Prostate gland (tissue), 2 donors: ENCODE measurements at regions not wholly inside any gene's neighbourhood (a gene's known extent, or its start where the extent isn't known, plus 50 kb on each side); places are given as distances from the start of the nearest gene placed in this dataset.
"Not testable (repeated sequence)": the region's sequence is repeated elsewhere in the genome, so short reads cannot be mapped to it uniquely, and the experiment has no call there.

ENCODE experiments used
- DNase-seq: peaks from one replicate; pipeline ENCODE4 v3.0.0-alpha.2; 2019; ENCODE audit warnings: low spot score
- H3K27ac ChIP-seq, 2 donors: fragments of 200-600 bp; sonication (generic); 2 replicates each; pipeline ENCODE4 v1.5.1; 2017 to 2019
- H3K27me3 ChIP-seq: fragments of 200-600 bp; sonication (generic); replicated peaks from 2 replicates; pipeline ENCODE4 v1.5.1; 2019; ENCODE audit not compliant: insufficient read depth
- H3K36me3 ChIP-seq, 2 donors: fragments of 200-600 bp; sonication (generic); 1 replicate in 1 of 2; 2 replicates in 1 of 2; pipeline versions ENCODE4 v1.5.1 to v1.8.1; 2017 to 2019
- H3K4me1 ChIP-seq: fragments of 200-600 bp; sonication (generic); replicated peaks from 2 replicates; pipeline ENCODE4 v1.5.1; 2019
- H3K4me3 ChIP-seq, 2 donors: fragments of 200-600 bp; sonication (generic); 2 replicates each; pipeline ENCODE4 v1.5.1; 2017 to 2019
- H3K9me3 ChIP-seq: fragments of 200-600 bp; sonication (generic); 2 replicates; pipeline ENCODE4 v1.5.1; 2017
- CTCF ChIP-seq, 4 experiments: fragments of 200-600 bp in 2 of 4; fragments of 450-650 bp in 2 of 4; sonication (generic) in 2 of 4; IDR thresholded peaks; 1 replicate in 3 of 4; 2 replicates in 1 of 4; pipeline ENCODE4 v1.5.1; 2016 to 2019; ENCODE audit warnings: antibody characterized with exemption in 4 of 4, mild to moderate bottlenecking in 2 of 4, moderate library complexity in 2 of 4
- POLR2A ChIP-seq: fragments of 450-650 bp; IDR thresholded peaks from one replicate; pipeline ENCODE4 v1.6.1; 2016; ENCODE audit warnings: antibody characterized with exemption, mild to moderate bottlenecking
- POLR2AphosphoS5 ChIP-seq: sonication (generic); formaldehyde crosslinking; IDR thresholded peaks from one replicate; pipeline ENCODE4 v1.6.1; 2017; ENCODE audit warnings: antibody characterized with exemption
- WGBS: methylation state at CpG from one replicate; pipeline ENCODE4 v1.1.5; 2018; 5-methylcytosine and 5-hydroxymethylcytosine counted together
- intact Hi-C: fragments of 100-400 bp; cut with DNase I; formaldehyde crosslinking; loops from one replicate; pipeline ENCODE4 v1.14.2; 2022

DNA sequence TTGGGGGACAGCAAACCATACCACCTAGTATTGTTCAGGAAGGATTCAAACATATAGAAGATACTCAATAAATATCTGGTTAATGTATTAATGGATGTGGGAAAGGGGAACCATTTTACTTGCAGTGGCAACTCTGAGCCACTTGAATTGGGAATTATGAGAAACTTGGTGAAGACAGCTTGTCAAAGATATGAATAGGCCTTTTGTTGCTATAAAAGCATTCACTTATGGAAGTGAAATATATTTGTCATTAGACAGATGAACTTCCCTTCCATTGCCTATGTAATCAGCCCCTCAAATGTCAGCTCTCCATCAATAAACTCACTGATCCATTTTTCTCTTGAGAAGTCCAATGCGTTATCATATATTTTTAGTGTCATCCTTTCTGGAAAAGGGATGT lies 56.1 kb downstream of the GPR85 start:
- 100% methylated on average over 1 of the region's 1 CpG for WGBS
- H3K36me3 ChIP-seq: no peaks in the 10 kb centered on the region

GRCh38 chr7:113026941-113027340 lies 59.7 kb downstream of the GPR85 start:
- H3K27ac ChIP-seq: no peak overlapping the region
- H3K4me1 ChIP-seq: no peaks in the 10 kb centered on the region
- H3K4me3 ChIP-seq: no peak overlapping the region
- no peaks in the 10 kb centered on the region for H3K36me3 ChIP-seq
- no peak for TF ChIP-seq POLR2A
- no peak for TF ChIP-seq POLR2AphosphoS5
- no peaks in the 10 kb centered on the region for H3K9me3 ChIP-seq
- no peaks in the 10 kb centered on the region for H3K27me3 ChIP-seq
- no peak for DNase-seq
- WGBS: 80% methylated on average over 1 of the region's 1 CpG
- intact Hi-C loops: no loop called here

More for the DNA sequence above, 56.1 kb downstream of the GPR85 start:
- no peak overlapping the region for H3K27ac ChIP-seq
- H3K4me1 ChIP-seq: no peaks in the 10 kb centered on the region
- intact Hi-C loops: no loop called here
- DNase-seq: no peak
- TF ChIP-seq CTCF (IDR thresholded peaks at IDR 0.05): no peak
- no peak for TF ChIP-seq POLR2A
- TF ChIP-seq POLR2AphosphoS5: no peak
- H3K27me3 ChIP-seq: no peaks in the 10 kb centered on the region
- no peaks in the 10 kb centered on the region for H3K9me3 ChIP-seq
- no peak overlapping the region for H3K4me3 ChIP-seq

GRCh38 chr7:113017144-113017857 lies 69.3 kb downstream of the GPR85 start:
- H3K4me1 ChIP-seq, H3K36me3 ChIP-seq, DNase-seq, H3K4me3 ChIP-seq, intact Hi-C loops, H3K9me3 ChIP-seq, H3K27me3 ChIP-seq, H3K27ac ChIP-seq: not testable (repeated sequence)
- WGBS: 98% methylated on average over 34 of the region's 43 CpGs

DNA sequence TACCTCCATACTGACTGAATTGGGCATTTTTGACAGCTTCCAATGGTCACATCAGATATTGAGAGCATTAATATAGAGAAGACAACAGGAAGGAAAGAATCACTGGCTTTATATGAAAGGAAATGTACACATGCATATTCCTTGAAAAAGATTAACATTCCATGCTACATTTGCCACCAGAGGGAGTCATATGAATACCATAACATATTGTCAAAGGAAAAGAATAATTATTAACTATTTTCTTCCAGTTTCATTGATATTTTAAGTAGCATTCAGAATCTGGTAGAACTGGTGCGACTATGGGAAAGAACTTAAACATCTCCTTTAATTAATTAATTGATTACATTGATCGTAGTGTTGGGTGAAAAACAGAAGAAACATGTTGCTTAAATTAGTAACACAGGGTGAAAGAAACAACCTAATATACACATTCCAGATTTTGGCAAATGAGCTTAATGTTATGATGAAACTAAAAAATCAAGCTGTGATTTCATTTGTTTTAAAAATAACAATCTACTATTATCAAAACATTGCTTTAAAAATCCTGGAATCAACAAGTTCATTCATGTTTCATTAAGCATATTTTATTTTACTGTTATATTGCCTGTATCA lies 71.5 kb downstream of the GPR85 start:
- WGBS: 20% methylated on average over 2 of the region's 2 CpGs
- no peaks in the 10 kb centered on the region for H3K4me1 ChIP-seq
- H3K36me3 ChIP-seq: no peaks in the 10 kb centered on the region
- DNase-seq: no peak
- H3K27me3 ChIP-seq: no peaks in the 10 kb centered on the region
- H3K4me3 ChIP-seq: no peak overlapping the region
- peak in 3 of 4 experiments; percentile 24 to 59 (median 50) for TF ChIP-seq CTCF (IDR thresholded peaks at IDR 0.05)
- TF ChIP-seq POLR2AphosphoS5: no peak
- H3K27ac ChIP-seq: no peak overlapping the region
- intact Hi-C loops: no loop called here
- H3K9me3 ChIP-seq: no peaks in the 10 kb centered on the region

DNA sequence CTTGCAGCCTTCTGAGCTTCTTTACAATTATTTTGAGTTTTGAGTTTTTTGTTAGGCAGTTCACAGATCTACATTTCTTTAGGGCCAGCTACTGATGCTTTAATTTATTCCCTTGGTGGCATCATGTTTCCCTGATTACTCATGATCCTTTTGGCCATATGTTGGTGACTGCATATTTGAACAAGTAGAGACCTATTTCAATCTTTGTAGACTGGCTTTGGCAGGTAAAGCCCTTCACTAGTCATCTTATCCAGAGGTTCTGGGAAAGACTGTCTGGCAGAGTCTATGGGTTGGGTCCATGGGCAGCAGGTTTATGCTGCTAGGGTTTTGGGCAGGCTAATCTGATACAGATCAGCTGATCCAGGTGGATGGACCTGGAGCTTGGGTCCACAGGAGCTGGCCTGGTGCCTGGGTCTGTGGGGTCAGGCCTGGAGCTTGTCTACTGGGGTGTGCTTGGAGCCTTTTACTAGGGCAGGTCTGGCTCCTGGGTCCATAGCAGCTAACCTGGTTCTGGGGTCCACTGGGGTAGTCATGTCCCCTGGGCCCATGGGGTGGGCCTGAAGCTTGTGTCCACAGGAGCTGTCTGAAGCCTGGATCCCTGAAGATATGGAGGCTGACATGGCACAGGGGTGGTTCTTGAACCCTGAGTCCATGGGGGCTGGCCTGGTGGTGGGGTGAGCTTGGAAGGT lies 72.7 kb downstream of the GPR85 start:
- TF ChIP-seq CTCF (IDR thresholded peaks at IDR 0.05) (no peak), POLR2AphosphoS5 (no peak), POLR2A (no peak)
- Histone ChIP-seq H3K27ac (no peak overlapping the region), H3K9me3 (no peaks in the 10 kb centered on the region), H3K27me3 (no peaks in the 10 kb centered on the region), H3K4me1 (no peaks in the 10 kb centered on the region), H3K36me3 (no peaks in the 10 kb centered on the region), H3K4me3 (no peak overlapping the region)
- DNase-seq: no peak
- intact Hi-C loops: no loop called here

- H3K9me3 ChIP-seq, H3K27me3 ChIP-seq, H3K4me3 ChIP-seq, intact Hi-C loops, H3K4me1 ChIP-seq, H3K36me3 ChIP-seq, DNase-seq, H3K27ac ChIP-seq: not testable (repeated sequence)
- WGBS: 96% methylated on average over 1 of the region's 1 CpG
These were observed 73.8 kb downstream of the GPR85 start for GRCh38 chr7:113012862-113013261.
